ENCODE measurements at regions not wholly inside any gene's neighbourhood (a gene's known extent, or its start where the extent isn't known, plus 50 kb on each side); places are given as distances from the start of the nearest gene placed in this dataset.

GRCh38 chr18:52278191-52278590 is 61.8 kb upstream of the DCC start:
- TF ChIP-seq, protein P1, sequence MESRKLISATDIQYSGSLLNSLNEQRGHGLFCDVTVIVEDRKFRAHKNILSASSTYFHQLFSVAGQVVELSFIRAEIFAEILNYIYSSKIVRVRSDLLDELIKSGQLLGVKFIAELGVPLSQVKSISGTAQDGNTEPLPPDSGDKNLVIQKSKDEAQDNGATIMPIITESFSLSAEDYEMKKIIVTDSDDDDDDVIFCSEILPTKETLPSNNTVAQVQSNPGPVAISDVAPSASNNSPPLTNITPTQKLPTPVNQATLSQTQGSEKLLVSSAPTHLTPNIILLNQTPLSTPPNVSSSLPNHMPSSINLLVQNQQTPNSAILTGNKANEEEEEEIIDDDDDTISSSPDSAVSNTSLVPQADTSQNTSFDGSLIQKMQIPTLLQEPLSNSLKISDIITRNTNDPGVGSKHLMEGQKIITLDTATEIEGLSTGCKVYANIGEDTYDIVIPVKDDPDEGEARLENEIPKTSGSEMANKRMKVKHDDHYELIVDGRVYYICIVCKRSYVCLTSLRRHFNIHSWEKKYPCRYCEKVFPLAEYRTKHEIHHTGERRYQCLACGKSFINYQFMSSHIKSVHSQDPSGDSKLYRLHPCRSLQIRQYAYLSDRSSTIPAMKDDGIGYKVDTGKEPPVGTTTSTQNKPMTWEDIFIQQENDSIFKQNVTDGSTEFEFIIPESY (CRISPR knock-in tag; IDR thresholded peaks at IDR 0.05), result no peak
- TF ChIP-seq PHF21A (IDR thresholded peaks at IDR 0.05; ENCODE audit: borderline replicate concordance, low read depth) (no peak), ZNF707 (CRISPR knock-in tag; conservative IDR thresholded peaks at IDR 0.05) (no peak), POLR2A (conservative IDR thresholded peaks at IDR 0.05) (no peak), YBX1 (IDR thresholded peaks at IDR 0.05) (no peak), FOXA1 (IDR thresholded peaks at IDR 0.05; ENCODE audit: borderline replicate concordance) (no peak), ZNF717 (CRISPR knock-in tag; IDR thresholded peaks at IDR 0.05) (no peak), GABPA (tag; conservative IDR thresholded peaks at IDR 0.05; ENCODE audit: low read depth) (no peak), MAFK (IDR thresholded peaks at IDR 0.05; ENCODE audit: low read length) (no peak), MIER1 (IDR thresholded peaks at IDR 0.05; ENCODE audit: low read depth) (no peak), ZNF232 (CRISPR knock-in tag; IDR thresholded peaks at IDR 0.05) (no peak), TEAD4 (IDR thresholded peaks at IDR 0.05; ENCODE audit: low read length) (no peak), TEAD4 (CRISPR knock-in tag; IDR thresholded peaks at IDR 0.05; ENCODE audit: borderline replicate concordance) (no peak)

Data from K562 (cell line).